ENCODE measurements at regions not wholly inside any gene's neighbourhood (a gene's known extent, or its start where the extent isn't known, plus 50 kb on each side); places are given as distances from the start of the nearest gene placed in this dataset.

DNA sequence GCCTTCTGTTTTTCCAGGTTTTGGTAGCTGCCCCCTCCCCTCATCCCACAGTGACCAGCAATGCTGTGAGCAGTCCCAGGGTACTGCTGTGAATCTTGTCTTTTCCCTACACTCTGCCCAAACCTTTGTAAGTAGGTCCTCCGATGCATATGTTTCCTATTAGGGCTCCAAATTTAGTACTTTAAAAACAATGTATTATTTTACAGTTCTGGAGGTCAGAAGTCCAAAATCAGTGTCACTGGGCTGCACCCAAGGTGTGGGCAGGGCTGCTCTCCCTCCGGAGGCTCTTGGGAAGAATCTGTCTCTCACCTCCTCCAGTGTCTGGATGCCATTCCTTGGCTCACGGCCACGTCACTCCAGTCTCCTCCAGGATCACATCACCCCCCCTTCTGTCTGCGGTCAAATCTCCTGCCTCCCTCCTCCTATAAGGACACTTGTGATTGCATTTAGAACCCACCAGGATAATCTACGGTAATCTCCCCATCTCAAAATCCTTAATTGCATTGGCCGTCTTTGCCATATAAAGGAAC, 208.5 kb downstream of the SH3BP4 start:
- dilution Hi-C loops (cut with MboI; ENCODE audit: extremely low pct_ligation_motif_present, low sequenced_read_pairs): no loop called here
- DNase-seq (ENCODE audit: low read depth, low spot score) (no peak), FAIRE-seq (no peak)
- Histone ChIP-seq H3K9ac (replicated peaks; ENCODE audit: extremely low read depth, insufficient read depth, low read length) (no peak overlapping the region), H4K20me1 (replicated peaks; ENCODE audit: control insufficient read depth, extremely low read depth, insufficient read depth, low read length) (no peaks in the 10 kb centered on the region), H2AFZ (ENCODE audit: low read depth, low read length) (no peak overlapping the region), H3K4me1 (ENCODE audit: control insufficient read depth, extremely low read depth, insufficient read depth, low read length) (no peaks in the 10 kb centered on the region), H3K4me3 (replicated peaks in 1 of 3; ENCODE audit: insufficient read depth in 1 of 3, low read depth in 1 of 3, low read length in 3 of 3) (no peak overlapping the region), H3K27ac (ENCODE audit: insufficient read depth, low read depth, low read length) (no peak overlapping the region), H3K79me2 (ENCODE audit: control insufficient read depth, insufficient read depth, low read length) (no peaks in the 10 kb centered on the region), H3K9me1 (replicated peaks; ENCODE audit: control insufficient read depth, extremely low read depth, insufficient read depth, low read length) (no peaks in the 10 kb centered on the region), H3K9me3 (replicated peaks; ENCODE audit: control insufficient read depth, insufficient read depth, low read length) (no peaks in the 10 kb centered on the region), H3K4me2 (ENCODE audit: insufficient read depth, low read length) (no peak overlapping the region), H3K27me3 (ENCODE audit: control insufficient read depth in 2 of 2, insufficient read depth in 2 of 2, low read length in 2 of 2) (no peaks in the 10 kb centered on the region), H3K36me3 (ENCODE audit: control insufficient read depth in 2 of 2, extremely low read depth in 1 of 2, insufficient read depth in 2 of 2, low read length in 2 of 2) (no peaks in the 10 kb centered on the region)
- no TSS peak for BruUV-seq (replicated peaks)
- TF ChIP-seq EZH2 (IDR thresholded peaks at IDR 0.05; ENCODE audit: borderline replicate concordance, low read depth, low read length, severe bottlenecking): no peak
- no peak for TF ChIP-seq GATA2 (IDR thresholded peaks at IDR 0.05; ENCODE audit: insufficient read depth, insufficient read length, low read depth, low read length)
- no peak for TF ChIP-seq CTCF (IDR thresholded peaks at IDR 0.05; ENCODE audit: extremely low read depth in 1 of 2, insufficient read depth in 1 of 2, low read depth in 1 of 2, low read length in 2 of 2)
- TF ChIP-seq MYC (IDR thresholded peaks at IDR 0.05; ENCODE audit: low read depth, low read length): no peak
- no peak for TF ChIP-seq MAX (IDR thresholded peaks at IDR 0.05; ENCODE audit: insufficient read depth, insufficient read length)
- no peak for TF ChIP-seq POLR2AphosphoS5 (IDR thresholded peaks at IDR 0.05; ENCODE audit: insufficient read depth, low read depth, low read length)
- TF ChIP-seq POLR2A (IDR thresholded peaks at IDR 0.05; ENCODE audit: low read depth, low read length): no peak
- TF ChIP-seq FOS (IDR thresholded peaks at IDR 0.05; ENCODE audit: borderline replicate concordance, insufficient read depth, low read length): no peak
- TF ChIP-seq JUN (IDR thresholded peaks at IDR 0.05; ENCODE audit: borderline replicate concordance, insufficient read depth, insufficient read length, low read depth): no peak
- ChIA-PET POLR2A (no interaction called here), CTCF (no interaction called here)
- intact Hi-C loops (cut with micrococcal nuclease): no loop called here
